ENCODE measurements at regions not wholly inside any gene's neighbourhood (a gene's known extent, or its start where the extent isn't known, plus 50 kb on each side); places are given as distances from the start of the nearest gene placed in this dataset.

GRCh38 chr11:37230865-37231264 lies 632.8 kb upstream of the RAG2 start:
- TF ChIP-seq MXI1 (conservative IDR thresholded peaks at IDR 0.05; ENCODE audit: poor library complexity, severe bottlenecking), result no peak
- no peak for TF ChIP-seq EP300 (conservative IDR thresholded peaks at IDR 0.05; ENCODE audit: poor library complexity, severe bottlenecking)
- TF ChIP-seq SMC3 (conservative IDR thresholded peaks at IDR 0.05; ENCODE audit: poor library complexity), result no peak
- TF ChIP-seq CTCF (IDR thresholded peaks at IDR 0.05; ENCODE audit: poor library complexity, severe bottlenecking), result no peak
- no peak for TF ChIP-seq EZH2 (IDR thresholded peaks at IDR 0.05; ENCODE audit: borderline replicate concordance, insufficient read depth, low read length, poor library complexity, severe bottlenecking)
